ENCODE measurements at regions not wholly inside any gene's neighbourhood (a gene's known extent, or its start where the extent isn't known, plus 50 kb on each side); places are given as distances from the start of the nearest gene placed in this dataset.
A peak's percentile ranks its signal among the peaks of the same experiment; 100 is the strongest.
"Not testable (repeated sequence)": the region's sequence is repeated elsewhere in the genome, so short reads cannot be mapped to it uniquely, and the experiment has no call there.

DNA sequence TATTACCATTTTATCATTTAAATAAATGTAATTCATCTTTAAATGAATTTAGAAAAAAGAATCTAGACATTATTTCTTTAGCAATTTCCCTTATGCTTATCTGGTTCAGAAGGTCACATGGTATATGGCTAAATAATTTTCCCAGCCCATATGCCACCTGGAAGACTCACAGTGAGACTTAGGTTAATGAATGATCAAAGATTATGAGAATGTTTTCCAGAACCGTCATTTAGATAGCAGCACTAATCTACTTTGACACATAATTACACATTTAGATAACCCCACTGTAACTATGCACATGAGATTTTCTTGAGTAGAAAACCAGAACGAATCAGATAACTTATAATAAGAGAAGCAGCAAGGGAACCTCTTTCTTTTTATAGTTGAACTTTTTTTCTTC, 124.9 kb upstream of the CCDC180 start:
- TF ChIP-seq, protein P1, sequence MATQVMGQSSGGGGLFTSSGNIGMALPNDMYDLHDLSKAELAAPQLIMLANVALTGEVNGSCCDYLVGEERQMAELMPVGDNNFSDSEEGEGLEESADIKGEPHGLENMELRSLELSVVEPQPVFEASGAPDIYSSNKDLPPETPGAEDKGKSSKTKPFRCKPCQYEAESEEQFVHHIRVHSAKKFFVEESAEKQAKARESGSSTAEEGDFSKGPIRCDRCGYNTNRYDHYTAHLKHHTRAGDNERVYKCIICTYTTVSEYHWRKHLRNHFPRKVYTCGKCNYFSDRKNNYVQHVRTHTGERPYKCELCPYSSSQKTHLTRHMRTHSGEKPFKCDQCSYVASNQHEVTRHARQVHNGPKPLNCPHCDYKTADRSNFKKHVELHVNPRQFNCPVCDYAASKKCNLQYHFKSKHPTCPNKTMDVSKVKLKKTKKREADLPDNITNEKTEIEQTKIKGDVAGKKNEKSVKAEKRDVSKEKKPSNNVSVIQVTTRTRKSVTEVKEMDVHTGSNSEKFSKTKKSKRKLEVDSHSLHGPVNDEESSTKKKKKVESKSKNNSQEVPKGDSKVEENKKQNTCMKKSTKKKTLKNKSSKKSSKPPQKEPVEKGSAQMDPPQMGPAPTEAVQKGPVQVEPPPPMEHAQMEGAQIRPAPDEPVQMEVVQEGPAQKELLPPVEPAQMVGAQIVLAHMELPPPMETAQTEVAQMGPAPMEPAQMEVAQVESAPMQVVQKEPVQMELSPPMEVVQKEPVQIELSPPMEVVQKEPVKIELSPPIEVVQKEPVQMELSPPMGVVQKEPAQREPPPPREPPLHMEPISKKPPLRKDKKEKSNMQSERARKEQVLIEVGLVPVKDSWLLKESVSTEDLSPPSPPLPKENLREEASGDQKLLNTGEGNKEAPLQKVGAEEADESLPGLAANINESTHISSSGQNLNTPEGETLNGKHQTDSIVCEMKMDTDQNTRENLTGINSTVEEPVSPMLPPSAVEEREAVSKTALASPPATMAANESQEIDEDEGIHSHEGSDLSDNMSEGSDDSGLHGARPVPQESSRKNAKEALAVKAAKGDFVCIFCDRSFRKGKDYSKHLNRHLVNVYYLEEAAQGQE (IDR thresholded peaks at IDR 0.05; ENCODE audit: low read depth, low read length): not testable (repeated sequence)
- TF ChIP-seq RAD21 (IDR thresholded peaks at IDR 0.05; ENCODE audit: low read length); CTCF (IDR thresholded peaks at IDR 0.05); SMC3 (IDR thresholded peaks at IDR 0.05; ENCODE audit: low read depth, low read length); NRF1 (IDR thresholded peaks at IDR 0.05; ENCODE audit: low read depth, low read length); MAX (IDR thresholded peaks at IDR 0.05; ENCODE audit: low read depth); FOXM1 (IDR thresholded peaks at IDR 0.05; ENCODE audit: low read depth); EZH2phosphoT487 (IDR thresholded peaks at IDR 0.05; ENCODE audit: borderline replicate concordance, low read depth); POLR2AphosphoS5 (IDR thresholded peaks at IDR 0.05; ENCODE audit: low read depth, low read length): not testable (repeated sequence)
- TF ChIP-seq RCOR1 (IDR thresholded peaks at IDR 0.05; ENCODE audit: low read length): peak; percentile 60; the same call in 1 of the 2 replicates
- peak in 1 of 2 experiments; percentile 48; a peak in 1 of 4 replicates for TF ChIP-seq EP300 (IDR thresholded peaks at IDR 0.05; ENCODE audit: borderline replicate concordance in 1 of 2, low read depth in 1 of 2, low read length in 1 of 2)

All from SK-N-SH (cell line).